ENCODE measurements at regions not wholly inside any gene's neighbourhood (a gene's known extent, or its start where the extent isn't known, plus 50 kb on each side); places are given as distances from the start of the nearest gene placed in this dataset.

GRCh38 chr19:28857967-28858366 is 355.0 kb downstream of the UQCRFS1 start:
- no peak overlapping the region for H3K4me3 ChIP-seq
- peaks cover 8% of the 10 kb centered on the region for H3K9me3 ChIP-seq
- peaks cover 6% of the 10 kb centered on the region; the same call in 1 of the 2 replicates for H3K27me3 ChIP-seq
- H3K4me2 ChIP-seq: peak overlapping the region; percentile 65
- no peaks in the 10 kb centered on the region for H4K20me1 ChIP-seq
- H3K4me1 ChIP-seq: peaks cover 37% of the 10 kb centered on the region
- no peak overlapping the region for H3K27ac ChIP-seq
- no peak for TF ChIP-seq Cebpa-rat (IDR thresholded peaks at IDR 0.05)
- no peaks in the 10 kb centered on the region for H3K36me3 ChIP-seq
- H3K9ac ChIP-seq: no peak overlapping the region

- no peaks in the 10 kb centered on the region for H4K20me1 ChIP-seq
- no peaks in the 10 kb centered on the region for H3K36me3 ChIP-seq
- H3K4me3 ChIP-seq: no peak overlapping the region
- H3K27ac ChIP-seq: no peak overlapping the region
- no peak for TF ChIP-seq Cebpa-rat (IDR thresholded peaks at IDR 0.05)
- no peak overlapping the region for H3K9ac ChIP-seq
- no peaks in the 10 kb centered on the region; the same call in 1 of the 2 replicates for H3K27me3 ChIP-seq
- peaks cover 27% of the 10 kb centered on the region for H3K4me1 ChIP-seq
- no peak overlapping the region for H3K4me2 ChIP-seq
- H3K9me3 ChIP-seq: peaks cover 8% of the 10 kb centered on the region
These were observed 357.7 kb downstream of the UQCRFS1 start for GRCh38 chr19:28855216-28855615.

DNA sequence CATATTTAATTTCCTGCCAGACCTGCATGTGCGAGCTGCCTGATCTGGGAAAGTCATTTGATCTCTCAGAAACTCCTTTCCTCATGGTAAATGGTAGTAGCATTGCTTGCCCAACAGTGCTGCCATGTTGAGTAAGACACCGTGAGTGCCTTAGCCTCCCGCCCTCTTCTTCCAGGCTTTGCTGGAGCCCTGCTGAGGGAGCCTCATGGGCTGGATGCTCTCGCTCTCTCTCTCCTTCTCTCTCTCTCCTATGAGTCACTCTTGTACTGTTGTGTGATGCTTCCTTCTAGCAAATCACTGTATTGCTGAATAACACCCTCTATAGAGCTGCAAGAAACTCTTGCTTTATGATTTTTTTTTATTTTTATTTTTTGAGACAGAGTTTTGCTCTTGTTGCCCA is 365.5 kb downstream of the UQCRFS1 start:
- Histone ChIP-seq H3K27ac (no peak overlapping the region), H3K9me3 (no peaks in the 10 kb centered on the region), H4K20me1 (no peaks in the 10 kb centered on the region), H3K4me3 (no peak overlapping the region), H3K4me2 (no peak overlapping the region), H3K9ac (no peak overlapping the region), H3K27me3 (no peaks in the 10 kb centered on the region), H3K36me3 (no peaks in the 10 kb centered on the region), H3K4me1 (no peaks in the 10 kb centered on the region)
- TF ChIP-seq Cebpa-rat (IDR thresholded peaks at IDR 0.05): no peak

DNA sequence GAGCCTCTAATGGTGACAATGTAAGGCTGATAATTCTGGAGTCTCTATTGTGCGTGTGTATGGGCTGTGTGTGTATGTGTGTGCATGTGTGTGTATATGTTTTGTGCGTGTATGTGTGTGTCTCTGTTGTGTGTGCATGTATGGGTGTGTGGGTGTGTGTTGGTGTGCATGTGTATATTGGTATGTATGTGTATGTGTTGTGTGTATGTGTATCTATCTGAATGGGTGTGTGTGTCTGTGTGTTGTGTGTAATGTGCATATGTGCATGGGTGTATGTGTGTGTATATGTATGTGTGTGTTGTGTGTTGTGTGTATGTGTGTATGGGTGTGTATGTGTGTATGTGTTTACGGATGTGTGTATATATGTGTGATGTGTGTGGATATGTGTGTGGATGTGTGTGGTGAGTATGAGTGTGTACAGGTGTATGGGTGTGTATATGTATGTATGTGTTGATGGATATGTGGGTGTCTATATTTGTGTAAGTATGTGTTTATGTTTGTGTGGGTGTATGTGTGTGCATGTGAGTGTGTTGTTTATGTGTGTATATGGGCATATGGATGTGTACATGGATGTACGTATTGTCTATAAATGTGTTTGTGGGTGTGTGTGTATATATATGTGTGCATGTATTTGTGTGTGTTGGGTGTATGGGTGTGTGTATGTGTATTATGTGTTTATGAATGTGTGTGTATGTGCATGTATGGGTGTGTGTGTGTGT is 366.7 kb downstream of the UQCRFS1 start:
- no peak for TF ChIP-seq Cebpa-rat (IDR thresholded peaks at IDR 0.05)
- Histone ChIP-seq H3K4me3 (no peak overlapping the region), H3K36me3 (no peaks in the 10 kb centered on the region)

DNA sequence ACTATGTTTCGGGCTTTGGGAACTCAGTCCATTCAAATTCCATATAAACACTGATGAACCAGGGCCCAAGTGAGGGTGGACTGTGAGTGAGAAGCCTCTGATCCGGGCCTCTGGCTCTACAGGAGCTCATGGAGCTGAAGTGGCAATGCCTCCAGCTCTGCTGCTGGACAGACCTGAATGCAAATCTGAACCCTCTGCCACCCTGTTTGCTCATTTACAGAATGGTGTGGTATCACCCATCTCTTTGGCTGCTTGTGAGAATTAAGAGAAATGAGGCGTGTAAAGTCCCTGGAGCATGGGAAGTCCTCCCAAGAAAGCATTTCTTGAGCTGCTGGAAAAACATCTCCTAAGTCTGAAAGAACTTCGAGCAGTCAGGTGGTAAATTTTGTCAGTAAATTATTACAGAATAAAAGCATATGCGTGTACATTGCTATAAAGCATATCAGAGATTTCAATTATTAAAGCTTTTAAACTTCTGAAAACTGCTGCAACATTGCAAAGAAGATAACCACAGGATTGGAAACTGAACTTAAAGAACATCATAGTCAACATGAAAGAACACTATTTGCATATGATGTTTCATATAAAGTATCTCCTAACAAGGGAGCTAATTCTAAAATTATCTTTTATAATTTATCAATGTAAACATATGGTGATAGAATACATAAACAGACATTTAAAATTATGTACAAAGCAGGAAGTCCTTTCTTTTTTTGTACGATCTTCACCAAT is 369.0 kb downstream of the UQCRFS1 start:
- no peak for TF ChIP-seq Cebpa-rat (IDR thresholded peaks at IDR 0.05)

More for the DNA sequence above, 366.7 kb downstream of the UQCRFS1 start:
- Histone ChIP-seq H3K9me3 (no peaks in the 10 kb centered on the region), H3K4me2 (no peak overlapping the region), H3K27me3 (no peaks in the 10 kb centered on the region), H3K4me1 (peaks cover 9% of the 10 kb centered on the region), H3K27ac (no peak overlapping the region), H4K20me1 (no peaks in the 10 kb centered on the region), H3K9ac (no peak overlapping the region)

GRCh38 chr19:28841531-28841930 is 371.4 kb downstream of the UQCRFS1 start:
- H3K4me3 ChIP-seq: no peak overlapping the region
- H3K9ac ChIP-seq: no peak overlapping the region
- peaks cover 11% of the 10 kb centered on the region for H3K4me1 ChIP-seq
- H3K4me2 ChIP-seq: peak overlapping the region; percentile 39
- H3K27ac ChIP-seq: no peak overlapping the region
- H4K20me1 ChIP-seq: no peaks in the 10 kb centered on the region
- no peaks in the 10 kb centered on the region for H3K27me3 ChIP-seq
- TF ChIP-seq Cebpa-rat (IDR thresholded peaks at IDR 0.05): no peak
- H3K9me3 ChIP-seq: no peaks in the 10 kb centered on the region
- no peaks in the 10 kb centered on the region for H3K36me3 ChIP-seq

More for the DNA sequence above, 369.0 kb downstream of the UQCRFS1 start:
- Histone ChIP-seq H3K4me3 (no peak overlapping the region), H4K20me1 (no peaks in the 10 kb centered on the region), H3K9me3 (no peaks in the 10 kb centered on the region), H3K4me1 (peaks cover 11% of the 10 kb centered on the region), H3K27me3 (no peaks in the 10 kb centered on the region), H3K36me3 (no peaks in the 10 kb centered on the region), H3K4me2 (no peak overlapping the region), H3K27ac (no peak overlapping the region), H3K9ac (no peak overlapping the region)

DNA sequence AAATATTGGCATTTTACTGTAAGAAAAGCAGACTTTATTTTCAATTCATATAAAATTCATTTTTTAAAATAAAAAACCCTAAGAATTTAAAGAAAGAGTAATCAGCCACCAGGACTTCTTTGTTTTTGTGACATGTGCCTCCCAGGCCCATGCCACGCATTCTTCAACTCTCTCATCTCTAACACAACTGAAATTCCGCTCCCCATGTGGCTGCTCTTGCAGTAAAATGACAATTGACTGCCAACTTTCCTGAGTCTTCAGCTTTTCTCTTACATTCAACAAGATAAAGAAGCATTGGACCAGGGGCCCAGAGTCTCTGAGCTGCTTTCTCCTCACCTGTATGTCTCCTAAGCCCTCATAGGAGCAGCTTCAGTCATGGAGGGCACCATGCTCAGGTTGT is 372.1 kb downstream of the UQCRFS1 start:
- Histone ChIP-seq H3K27ac (no peak overlapping the region), H3K4me1 (peaks cover 11% of the 10 kb centered on the region)

DNA sequence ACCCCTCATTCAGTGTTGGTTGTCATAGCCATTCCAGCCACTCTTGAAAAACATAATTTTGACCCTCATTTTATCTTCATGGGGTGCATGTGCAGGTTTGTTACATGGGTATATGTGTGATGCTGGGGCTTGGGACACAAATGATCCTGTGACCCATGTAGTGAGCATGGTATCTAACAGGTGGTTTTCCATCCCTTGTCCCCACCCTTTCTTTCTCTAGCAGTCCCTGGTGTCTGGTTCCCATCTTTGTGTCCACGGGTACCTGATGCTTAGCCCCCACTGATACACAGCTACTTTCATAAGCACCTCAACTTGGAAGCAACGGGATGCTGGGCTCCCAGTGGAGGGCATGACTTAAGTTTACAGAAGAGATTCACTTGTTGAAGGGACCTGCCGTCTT is 373.5 kb downstream of the UQCRFS1 start:
- no peak overlapping the region for H3K9ac ChIP-seq
- no peak overlapping the region for H3K27ac ChIP-seq
- H3K4me1 ChIP-seq: peaks cover 11% of the 10 kb centered on the region
- H4K20me1 ChIP-seq: no peaks in the 10 kb centered on the region
- no peak for TF ChIP-seq Cebpa-rat (IDR thresholded peaks at IDR 0.05)
- H3K9me3 ChIP-seq: no peaks in the 10 kb centered on the region
- no peaks in the 10 kb centered on the region for H3K27me3 ChIP-seq
- no peaks in the 10 kb centered on the region for H3K36me3 ChIP-seq
- no peak overlapping the region for H3K4me3 ChIP-seq
- no peak overlapping the region for H3K4me2 ChIP-seq

More for the DNA sequence above, 372.1 kb downstream of the UQCRFS1 start:
- H3K27me3 ChIP-seq: no peaks in the 10 kb centered on the region
- no peaks in the 10 kb centered on the region for H3K9me3 ChIP-seq
- TF ChIP-seq Cebpa-rat (IDR thresholded peaks at IDR 0.05): no peak
- no peak overlapping the region for H3K9ac ChIP-seq
- H4K20me1 ChIP-seq: no peaks in the 10 kb centered on the region
- H3K4me2 ChIP-seq: no peak overlapping the region
- H3K4me3 ChIP-seq: no peak overlapping the region
- H3K36me3 ChIP-seq: no peaks in the 10 kb centered on the region

GRCh38 chr19:28838909-28839308 is 374.0 kb downstream of the UQCRFS1 start:
- Histone ChIP-seq H3K27ac (no peak overlapping the region), H3K27me3 (no peaks in the 10 kb centered on the region), H3K36me3 (no peaks in the 10 kb centered on the region), H3K4me3 (no peak overlapping the region), H4K20me1 (no peaks in the 10 kb centered on the region), H3K9me3 (no peaks in the 10 kb centered on the region), H3K9ac (no peak overlapping the region), H3K4me2 (no peak overlapping the region), H3K4me1 (peaks cover 11% of the 10 kb centered on the region)
- TF ChIP-seq Cebpa-rat (IDR thresholded peaks at IDR 0.05): no peak

GRCh38 chr19:28836421-28836820 is 376.5 kb downstream of the UQCRFS1 start:
- no peak overlapping the region for H3K9ac ChIP-seq
- peaks cover 3% of the 10 kb centered on the region for H3K4me1 ChIP-seq
- no peak overlapping the region for H3K27ac ChIP-seq
- no peak for TF ChIP-seq Cebpa-rat (IDR thresholded peaks at IDR 0.05)
- no peaks in the 10 kb centered on the region for H3K27me3 ChIP-seq
- no peaks in the 10 kb centered on the region for H3K36me3 ChIP-seq
- no peaks in the 10 kb centered on the region for H4K20me1 ChIP-seq
- H3K4me3 ChIP-seq: no peak overlapping the region
- no peaks in the 10 kb centered on the region for H3K9me3 ChIP-seq
- H3K4me2 ChIP-seq: no peak overlapping the region
